Umbilical cord (tissue), 1 donor: ENCODE measurements at regions not wholly inside any gene's neighbourhood (a gene's known extent, or its start where the extent isn't known, plus 50 kb on each side); places are given as distances from the start of the nearest gene placed in this dataset.

Source experiments
- DNase-seq: peaks from one replicate; pipeline ENCODE4 v3.0.0-alpha.2; 2015; ENCODE audit warnings: low spot score

GRCh38 chr6:102313699-102314098, 920.2 kb downstream of the GRIK2 start:
- no peak for DNase-seq

GRCh38 chr6:102309700-102310099, 916.2 kb downstream of the GRIK2 start:
- no peak for DNase-seq

GRCh38 chr6:102300350-102300749, 906.8 kb downstream of the GRIK2 start:
- DNase-seq = no peak

GRCh38 chr6:102298051-102298450, 904.5 kb downstream of the GRIK2 start:
- DNase-seq = no peak
